Suprapubic skin (tissue), 3 donors: ENCODE measurements at regions not wholly inside any gene's neighbourhood (a gene's known extent, or its start where the extent isn't known, plus 50 kb on each side); places are given as distances from the start of the nearest gene placed in this dataset.

Experiments
- EP300 ChIP-seq: sonication (generic); formaldehyde crosslinking; IDR thresholded peaks from one replicate; pipeline ENCODE4 v1.6.1; 2017; ENCODE audit warnings: antibody characterized with exemption
- POLR2A ChIP-seq, 2 donors: fragments of 450-650 bp; IDR thresholded peaks; one replicate each; pipeline ENCODE4 v1.6.1; 2017; ENCODE audit warnings: antibody characterized with exemption in 2 of 2, mild to moderate bottlenecking in 2 of 2, moderate library complexity in 2 of 2
- TF ChIP-seq, protein P1 (sequence below), 2 donors: fragments of 200-600 bp in 1 of 2; fragments of 450-650 bp in 1 of 2; sonication (generic) in 1 of 2; IDR thresholded peaks; one replicate each; pipeline ENCODE4 v1.5.1; 2016 to 2019; ENCODE audit warnings: antibody characterized with exemption in 2 of 2, mild to moderate bottlenecking in 1 of 2, moderate library complexity in 1 of 2

- TF ChIP-seq EP300 (no peak), POLR2A (IDR thresholded peaks at IDR 0.05) (no peak)
- TF ChIP-seq, protein P1, sequence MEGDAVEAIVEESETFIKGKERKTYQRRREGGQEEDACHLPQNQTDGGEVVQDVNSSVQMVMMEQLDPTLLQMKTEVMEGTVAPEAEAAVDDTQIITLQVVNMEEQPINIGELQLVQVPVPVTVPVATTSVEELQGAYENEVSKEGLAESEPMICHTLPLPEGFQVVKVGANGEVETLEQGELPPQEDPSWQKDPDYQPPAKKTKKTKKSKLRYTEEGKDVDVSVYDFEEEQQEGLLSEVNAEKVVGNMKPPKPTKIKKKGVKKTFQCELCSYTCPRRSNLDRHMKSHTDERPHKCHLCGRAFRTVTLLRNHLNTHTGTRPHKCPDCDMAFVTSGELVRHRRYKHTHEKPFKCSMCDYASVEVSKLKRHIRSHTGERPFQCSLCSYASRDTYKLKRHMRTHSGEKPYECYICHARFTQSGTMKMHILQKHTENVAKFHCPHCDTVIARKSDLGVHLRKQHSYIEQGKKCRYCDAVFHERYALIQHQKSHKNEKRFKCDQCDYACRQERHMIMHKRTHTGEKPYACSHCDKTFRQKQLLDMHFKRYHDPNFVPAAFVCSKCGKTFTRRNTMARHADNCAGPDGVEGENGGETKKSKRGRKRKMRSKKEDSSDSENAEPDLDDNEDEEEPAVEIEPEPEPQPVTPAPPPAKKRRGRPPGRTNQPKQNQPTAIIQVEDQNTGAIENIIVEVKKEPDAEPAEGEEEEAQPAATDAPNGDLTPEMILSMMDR (IDR thresholded peaks at IDR 0.05) = no peak
These were observed 438.2 kb upstream of the DIAPH2 start for GRCh38 chrX:96246436-96246835.
